CD4-positive, alpha-beta T cell treated with Interleukin-17A for 1 hour (primary cell): ENCODE measurements at regions not wholly inside any gene's neighbourhood (a gene's known extent, or its start where the extent isn't known, plus 50 kb on each side); places are given as distances from the start of the nearest gene placed in this dataset.
A peak's percentile ranks its signal among the peaks of the same experiment; 100 is the strongest.

Source experiments
- DNase-seq: peaks from one replicate; pipeline ENCODE4 v3.0.0-alpha.2; 2020

GRCh38 chr10:124225467-124226270 lies 132.3 kb upstream of the CHST15 start:
- DNase-seq: peak; percentile 41

DNA sequence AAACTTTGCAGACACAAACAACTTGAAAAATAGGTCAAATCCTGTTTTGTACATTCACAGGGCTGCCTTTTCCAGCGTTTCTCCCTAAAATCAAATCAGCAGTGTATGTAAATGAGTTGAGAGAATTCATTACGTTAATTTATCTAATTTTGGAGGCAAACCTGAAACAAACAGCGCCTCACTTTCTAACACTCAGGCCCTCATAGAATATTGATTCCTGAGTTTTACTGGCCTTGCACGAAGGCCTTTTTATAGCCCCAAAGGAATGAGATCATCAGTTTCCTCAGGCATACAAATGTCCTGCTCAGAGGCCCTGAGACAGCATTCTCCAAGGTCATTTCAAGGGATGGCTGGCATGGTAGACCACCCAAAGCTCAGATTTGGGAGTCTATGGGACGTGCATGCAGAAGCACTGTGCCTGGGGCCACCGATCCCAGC lies 131.7 kb upstream of the CHST15 start:
- DNase-seq: no peak

DNA sequence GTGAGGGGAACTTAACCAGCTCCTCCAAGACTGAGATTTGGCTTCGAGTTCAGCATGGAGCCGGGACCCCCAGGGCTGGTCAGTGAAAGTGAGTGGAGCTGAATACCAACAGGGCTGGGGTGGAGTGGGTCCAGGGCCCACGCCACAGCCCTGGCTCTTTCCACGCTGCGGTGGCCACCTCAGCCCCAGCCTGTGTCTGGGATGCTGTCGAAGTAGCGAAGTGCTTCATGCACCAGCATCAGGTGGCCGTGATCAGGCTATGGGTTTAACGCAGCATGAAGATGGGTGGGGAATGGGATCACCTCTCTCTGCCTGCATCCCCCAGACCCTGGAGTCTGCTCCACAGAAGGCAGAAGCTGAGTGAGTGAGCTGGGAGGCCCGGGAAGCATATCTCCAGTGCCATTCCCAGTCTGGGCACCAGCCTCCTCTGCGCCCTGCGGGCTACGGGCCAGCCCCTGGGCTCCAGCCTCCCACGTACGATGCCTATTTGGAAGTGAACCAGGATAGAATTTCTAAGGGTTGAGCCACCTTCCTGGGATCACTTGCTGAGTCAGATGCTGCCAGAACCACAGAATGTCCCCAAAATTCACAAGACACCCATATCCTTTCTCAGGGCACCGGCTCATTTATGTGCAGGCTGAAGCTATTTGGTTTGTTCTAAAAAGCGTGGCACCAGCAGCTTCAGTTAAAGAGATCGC lies 131.1 kb upstream of the CHST15 start:
- DNase-seq: no peak

GRCh38 chr10:124223711-124224085 lies 130.3 kb upstream of the CHST15 start:
- no peak for DNase-seq

DNA sequence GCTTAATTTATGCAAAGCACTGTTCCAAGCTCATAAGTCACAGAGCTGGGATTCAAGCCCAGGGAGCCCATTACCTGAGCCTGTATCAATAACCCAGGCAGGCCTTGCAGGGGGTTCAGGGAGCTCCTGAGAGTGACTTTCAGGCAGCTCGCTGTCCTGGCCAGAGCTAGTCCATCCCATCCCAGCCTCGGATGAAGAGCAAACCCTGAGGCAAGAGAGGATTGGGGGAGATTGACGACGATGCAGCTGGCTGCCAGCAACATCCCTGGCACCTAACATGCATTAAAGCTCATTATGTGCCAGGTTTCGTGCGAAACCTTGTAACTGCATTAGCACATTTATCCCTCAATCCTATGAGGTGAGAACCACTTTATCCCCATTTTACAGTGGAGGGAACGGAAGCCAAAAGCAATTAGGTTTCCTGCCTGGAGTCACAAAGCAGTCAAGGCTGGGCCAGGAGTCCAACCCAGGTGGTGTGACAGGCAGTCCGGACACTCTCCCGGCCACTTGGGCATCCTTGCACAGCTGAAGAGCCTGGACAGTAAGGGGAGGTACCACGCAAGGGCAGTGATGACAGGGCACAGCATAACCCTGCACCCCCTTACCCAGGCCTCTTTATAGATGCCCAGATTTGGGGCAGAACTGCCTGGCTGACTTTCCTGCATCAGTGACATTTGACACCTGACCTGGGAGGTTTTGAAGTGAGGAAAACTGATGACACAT lies 129.8 kb upstream of the CHST15 start:
- no peak for DNase-seq

GRCh38 chr10:124222318-124222987 lies 129.1 kb upstream of the CHST15 start:
- no peak for DNase-seq

- no peak for DNase-seq
Observed at GRCh38 chr10:124221356-124222317, 128.2 kb upstream of the CHST15 start.

- no peak for DNase-seq
Observed at GRCh38 chr10:124220971-124221355, 127.6 kb upstream of the CHST15 start.

DNA sequence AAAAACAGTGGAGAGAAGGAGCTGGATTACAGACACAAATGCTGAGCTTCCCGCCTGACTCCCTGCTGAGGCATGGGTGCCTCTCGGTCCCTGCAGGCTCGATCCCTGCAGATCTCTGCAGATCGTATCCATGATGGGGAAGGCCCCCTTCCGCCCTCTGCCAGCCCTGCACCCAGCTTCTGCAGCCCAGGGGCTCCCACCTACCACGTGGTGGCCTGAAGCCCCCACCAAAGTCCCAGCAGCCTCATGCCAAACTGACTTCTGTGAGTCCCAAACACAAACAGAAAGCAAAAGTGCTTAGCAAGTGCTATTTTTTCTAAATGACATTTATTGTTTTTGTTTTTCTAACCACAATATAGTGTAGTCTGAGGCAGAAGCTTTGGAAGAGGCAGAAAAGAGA lies 127.1 kb upstream of the CHST15 start:
- no peak for DNase-seq

DNA sequence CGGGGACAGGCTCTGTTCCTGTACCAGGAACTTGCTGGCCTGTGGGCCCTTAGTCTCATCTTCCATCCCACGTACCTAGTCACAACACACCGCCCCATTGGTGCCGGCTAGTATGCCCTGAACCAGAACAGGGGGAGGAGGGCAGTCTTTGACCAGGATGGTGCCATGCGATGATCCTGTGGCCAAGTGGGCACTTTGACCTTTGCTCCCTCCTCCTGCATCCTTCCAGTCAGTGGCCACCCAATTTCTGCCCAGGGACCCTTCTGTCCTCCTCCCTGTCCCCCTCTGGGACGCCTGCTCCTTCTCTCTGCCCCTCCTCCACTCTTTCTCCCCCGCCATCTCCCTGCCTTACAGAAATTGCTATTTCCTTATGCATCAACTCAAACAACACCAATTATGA lies 126.3 kb upstream of the CHST15 start:
- DNase-seq: no peak

DNA sequence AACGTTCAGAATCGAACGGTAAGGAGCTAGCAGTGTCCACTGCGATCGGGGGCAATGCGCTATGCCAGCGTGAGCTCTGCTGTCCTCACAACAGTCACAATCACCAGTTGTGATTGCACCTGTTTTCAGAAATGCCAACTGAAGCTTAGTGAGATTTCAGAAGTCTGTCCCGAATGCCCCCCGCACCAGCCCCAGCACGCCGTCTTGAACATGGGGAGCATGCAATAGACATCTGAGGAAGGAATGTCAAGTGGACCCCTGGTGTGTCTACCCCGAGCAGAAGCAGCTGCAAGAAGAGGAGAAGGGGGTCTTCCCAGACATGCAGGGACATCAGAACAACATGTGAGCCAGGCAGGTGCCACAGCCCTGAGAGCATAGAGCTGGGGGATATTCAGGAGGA lies 125.7 kb upstream of the CHST15 start:
- DNase-seq: no peak

DNA sequence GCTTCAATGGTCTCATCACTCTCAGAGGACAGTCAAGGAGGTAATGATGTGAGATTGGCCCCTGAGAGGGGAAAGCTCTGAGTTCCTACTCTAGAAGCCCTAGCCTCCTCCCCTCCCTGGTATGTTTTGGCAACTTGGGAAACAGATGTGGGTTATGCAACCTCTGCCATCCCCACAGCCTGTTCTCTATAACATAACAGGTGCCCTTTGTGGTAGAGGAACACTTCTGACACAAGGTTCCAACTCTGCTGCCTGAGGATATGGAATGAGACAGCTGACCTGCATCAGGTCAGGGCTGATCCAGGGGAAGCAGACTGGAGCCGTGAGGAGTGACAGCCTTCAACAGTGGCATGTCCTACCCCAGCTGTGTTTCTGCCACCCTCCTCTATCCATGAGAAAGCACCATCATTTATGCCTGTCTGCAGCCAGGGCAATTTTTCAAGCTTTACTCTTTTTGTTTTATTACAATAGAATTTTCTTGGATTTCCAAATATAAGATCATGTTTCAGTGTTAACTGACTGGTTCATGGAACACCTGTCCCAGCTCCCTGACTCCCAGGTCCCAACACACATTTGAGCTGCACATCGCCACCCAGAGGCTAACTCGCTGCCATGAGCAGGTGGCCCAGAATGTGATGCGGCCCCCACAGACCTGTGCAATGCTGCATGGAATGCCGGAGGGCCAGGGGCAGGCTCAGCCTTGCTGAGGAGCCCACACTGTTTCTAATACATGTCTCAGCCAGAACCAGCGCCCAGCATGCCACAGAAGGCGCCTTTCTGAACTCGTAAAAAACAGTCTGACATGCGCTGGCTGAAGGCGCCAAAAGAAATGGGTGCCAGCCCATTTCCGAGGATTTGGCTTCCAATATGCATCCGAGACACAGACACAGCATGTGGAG lies 124.8 kb upstream of the CHST15 start:
- no peak for DNase-seq

DNA sequence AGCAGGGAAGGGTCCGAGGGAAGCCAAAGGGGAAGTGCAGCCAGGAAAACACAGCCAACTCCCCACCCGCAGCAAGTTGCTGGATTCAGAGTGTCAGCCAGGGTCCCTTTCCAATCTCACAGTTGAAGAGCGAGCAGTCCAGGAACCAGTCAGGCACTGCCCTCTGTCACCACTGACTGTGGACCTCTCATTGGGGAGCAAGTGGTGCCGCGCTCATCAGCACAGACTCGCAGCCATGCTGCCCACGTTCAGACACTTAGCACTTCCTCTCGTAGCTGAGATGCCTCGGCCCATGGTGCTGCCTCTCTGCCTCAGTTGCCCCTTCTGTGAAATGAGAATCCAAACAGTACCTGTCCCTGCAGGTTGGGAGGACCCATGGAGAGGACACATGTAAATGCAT lies 123.6 kb upstream of the CHST15 start:
- no peak for DNase-seq

DNA sequence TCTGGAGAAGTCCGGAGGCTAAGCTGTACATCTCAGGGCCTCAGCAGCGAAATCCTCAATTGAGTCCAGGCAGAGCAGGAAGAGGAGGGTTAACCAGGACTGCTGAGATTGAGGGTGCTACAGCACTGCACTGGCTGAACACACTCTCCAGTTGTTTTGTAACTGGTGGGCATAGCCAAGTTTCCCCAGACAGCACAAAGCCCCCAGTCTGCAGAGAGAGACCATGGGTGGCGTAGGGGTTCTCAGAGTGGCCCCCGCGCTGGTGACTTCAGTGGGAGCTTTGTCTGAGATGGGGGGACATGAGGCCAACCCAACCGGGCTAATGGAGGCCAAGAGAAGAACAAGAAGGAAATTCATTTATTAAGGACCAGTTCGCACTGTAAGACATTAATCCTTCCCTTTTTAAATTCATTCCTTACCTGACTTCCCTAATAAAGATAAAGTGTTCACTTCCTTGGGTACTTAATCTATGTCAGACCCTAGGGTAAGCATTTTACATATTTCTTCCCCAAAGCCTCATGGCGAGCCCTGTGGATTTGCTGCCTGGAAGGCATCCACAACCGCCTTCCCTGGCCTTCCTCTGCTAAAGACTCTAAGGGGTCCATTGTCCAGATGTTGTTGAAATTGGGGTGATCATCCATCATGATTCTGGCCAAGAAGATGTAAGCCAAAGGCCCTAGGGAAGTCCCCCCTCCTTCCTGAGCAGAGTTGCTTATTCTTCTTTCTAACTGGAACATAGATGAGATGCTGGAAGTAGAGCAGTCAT lies 121.4 kb upstream of the CHST15 start:
- DNase-seq: no peak

DNA sequence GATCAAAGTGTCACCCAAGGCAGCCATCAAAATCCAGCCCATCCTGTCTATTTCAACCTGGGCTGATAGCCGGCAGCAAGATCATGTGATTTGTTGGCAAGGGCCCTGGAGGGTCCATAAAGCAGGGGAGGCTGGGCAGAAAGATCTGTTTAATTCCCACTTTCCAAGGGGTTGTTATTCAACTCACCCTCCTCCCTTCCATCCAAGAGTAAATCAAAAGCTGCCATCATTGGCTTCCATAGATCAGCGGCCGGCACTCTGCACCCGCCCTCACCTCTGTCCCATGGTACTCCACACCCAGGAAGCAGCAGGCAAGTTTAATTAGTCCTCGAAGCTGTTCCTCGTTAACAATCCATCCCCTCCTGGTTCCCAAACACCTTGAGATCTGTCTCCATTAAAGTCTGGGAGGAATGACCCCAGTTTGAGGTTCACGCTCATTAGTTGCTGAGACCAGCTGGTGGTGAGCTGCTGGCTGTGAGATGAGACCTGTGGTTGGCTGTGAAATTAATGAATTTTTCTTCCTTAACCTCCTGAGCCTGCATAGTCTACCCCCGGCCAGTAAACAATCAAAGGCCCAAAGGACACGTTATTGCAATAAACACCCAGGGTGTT lies 120.6 kb upstream of the CHST15 start:
- no peak for DNase-seq

DNA sequence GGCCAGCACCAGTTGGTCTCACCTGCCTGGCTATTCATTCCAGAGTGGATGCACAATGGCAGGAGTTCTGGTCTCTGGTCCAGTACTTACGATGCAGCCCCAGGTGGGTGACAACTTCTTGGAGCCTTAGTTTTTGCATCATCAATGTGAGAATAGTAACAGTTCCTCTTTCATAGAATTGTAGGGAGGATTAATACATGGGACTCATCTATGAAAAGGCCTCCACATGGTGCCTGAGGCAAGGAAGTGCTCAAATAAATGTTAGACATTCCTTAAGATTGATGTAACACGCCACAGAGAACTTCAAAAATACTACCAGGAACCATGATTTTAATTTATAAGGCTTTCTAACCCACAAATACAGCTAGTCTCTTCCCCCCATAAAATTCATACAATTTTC lies 120.1 kb upstream of the CHST15 start:
- no peak for DNase-seq

DNA sequence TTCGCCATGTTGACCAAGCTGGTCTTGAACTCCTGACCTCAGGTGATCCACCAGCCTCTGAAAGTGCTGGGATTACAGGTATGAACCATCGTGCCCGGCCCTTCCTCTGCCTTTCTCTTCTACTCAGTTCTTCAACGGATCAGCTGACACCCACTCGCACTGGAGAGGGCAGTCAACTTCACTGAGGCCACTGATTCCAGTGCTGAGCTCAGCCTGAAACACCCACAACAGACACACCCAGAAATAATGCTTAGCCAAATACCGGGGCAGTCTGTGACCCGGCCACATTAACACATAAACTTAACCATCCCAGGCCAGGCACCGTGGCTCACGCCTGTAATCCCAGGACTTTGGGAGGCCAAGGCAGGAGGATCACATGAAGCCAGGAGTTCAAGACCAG lies 119.3 kb upstream of the CHST15 start:
- DNase-seq: no peak

DNA sequence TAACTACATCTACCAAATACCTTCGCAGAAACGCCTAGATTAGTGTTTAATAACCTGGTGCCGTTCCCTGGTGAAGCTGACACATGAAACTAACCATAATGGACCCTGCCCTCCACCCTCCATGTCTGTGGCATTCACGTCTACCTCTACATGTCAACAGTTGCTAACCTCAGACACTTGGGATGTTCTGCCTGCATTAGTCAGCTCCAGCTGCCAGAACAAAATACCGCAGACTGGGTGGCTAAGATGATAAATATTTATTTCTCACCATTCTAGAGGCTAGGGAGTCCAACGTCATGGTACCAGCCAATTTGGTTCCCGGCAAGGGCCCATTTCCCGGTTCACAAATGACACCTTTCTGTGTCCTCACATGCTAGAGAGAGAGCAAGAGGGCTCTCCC lies 118.5 kb upstream of the CHST15 start:
- DNase-seq: no peak

DNA sequence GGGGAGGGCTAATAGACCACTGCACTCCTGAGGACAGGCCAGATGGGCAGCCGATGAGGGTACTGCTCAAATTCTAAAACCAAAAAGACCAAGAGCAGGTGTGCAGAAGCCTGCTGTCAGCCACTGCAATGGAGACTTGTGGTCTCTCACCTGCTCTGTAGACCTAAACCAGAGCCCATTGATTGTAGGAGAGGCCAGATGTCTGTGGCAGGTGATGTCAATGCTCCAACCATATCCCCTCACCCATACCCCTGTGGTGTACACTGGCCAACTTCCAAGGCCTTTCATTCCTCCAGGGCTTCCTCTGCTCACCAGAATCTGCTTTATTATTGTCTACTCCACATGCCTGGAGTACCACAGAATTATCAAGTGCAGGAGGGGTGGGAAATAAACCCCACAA lies 116.9 kb upstream of the CHST15 start:
- no peak for DNase-seq

DNA sequence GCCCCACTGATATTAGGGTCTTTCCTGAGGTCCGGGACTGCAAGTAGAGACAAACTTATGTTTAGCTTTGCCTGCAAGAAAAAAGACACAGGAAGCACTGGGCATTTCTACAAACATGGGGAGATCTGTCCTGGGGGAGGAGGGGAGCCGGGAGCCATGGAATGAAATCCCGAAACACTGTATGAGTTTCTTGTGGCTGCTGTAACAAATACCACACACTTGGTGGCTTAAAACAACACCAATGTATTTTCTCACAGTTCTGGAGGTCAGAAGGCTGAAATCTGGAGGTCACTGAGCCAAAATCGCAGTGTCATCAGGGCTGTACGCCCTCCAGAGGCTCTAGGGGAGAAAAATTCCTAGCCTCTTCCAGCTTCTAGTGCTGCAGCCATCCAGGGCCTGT lies 114.0 kb upstream of the CHST15 start:
- DNase-seq: no peak
